Fibroblast of lung (primary cell): ENCODE measurements at regions not wholly inside any gene's neighbourhood (a gene's known extent, or its start where the extent isn't known, plus 50 kb on each side); places are given as distances from the start of the nearest gene placed in this dataset.

Experiments used
- DNase-seq, 2 donors: peaks; one replicate each; pipeline versions ENCODE4 v3.0.0 to v3.0.0-alpha.2; 2010; ENCODE audit warnings: low read depth in 2 of 2
- H2AFZ ChIP-seq: 2 replicates; pipeline ENCODE4 v1.5.1; 2012; ENCODE audit warnings: low read length, control low read depth, inconsistent platforms
- H3K27ac ChIP-seq: 2 replicates; pipeline ENCODE4 v1.5.1; 2011; ENCODE audit warnings: low read length, control low read depth; ENCODE audit not compliant: insufficient read depth
- H3K27me3 ChIP-seq: 2 replicates; pipeline ENCODE4 v1.5.1; 2011; ENCODE audit warnings: mild to moderate bottlenecking, low read length; ENCODE audit not compliant: control insufficient read depth, insufficient read depth
- H3K36me3 ChIP-seq: 2 replicates; pipeline ENCODE4 v1.5.1; 2011; ENCODE audit warnings: low read length; ENCODE audit not compliant: control insufficient read depth, insufficient read depth
- H3K4me1 ChIP-seq: 2 replicates; pipeline ENCODE4 v1.5.1; 2011; ENCODE audit warnings: low read length; ENCODE audit not compliant: control insufficient read depth, insufficient read depth; ENCODE audit errors: extremely low read depth
- H3K4me2 ChIP-seq: 2 replicates; pipeline ENCODE4 v1.5.1; 2011; ENCODE audit warnings: low read length, control low read depth; ENCODE audit not compliant: insufficient read depth; ENCODE audit errors: extremely low read depth
- H3K4me3 ChIP-seq, 4 experiments: fragments of 200-600 bp in 1 of 4; sonication (generic) in 1 of 4; replicated peaks in 1 of 4; 2 replicates each; pipeline ENCODE4 v1.5.1; 2011 to 2016; ENCODE audit warnings: low read length in 4 of 4, low read depth in 3 of 4, mild to moderate bottlenecking in 3 of 4, control low read depth in 2 of 4, inconsistent platforms in 1 of 4, mixed read lengths in 1 of 4; ENCODE audit not compliant: insufficient read depth in 1 of 4; ENCODE audit errors: control extremely low read depth in 1 of 4
- H3K79me2 ChIP-seq: 2 replicates; pipeline ENCODE4 v1.5.1; 2012; ENCODE audit warnings: mild to moderate bottlenecking, low read length, inconsistent platforms; ENCODE audit not compliant: control insufficient read depth, insufficient read depth
- H3K9ac ChIP-seq: 2 replicates; pipeline ENCODE4 v1.5.1; 2011; ENCODE audit warnings: mild to moderate bottlenecking, low read length, control low read depth; ENCODE audit not compliant: insufficient read depth
- H3K9me3 ChIP-seq: 2 replicates; pipeline ENCODE4 v1.5.1; 2012; ENCODE audit warnings: low read depth, low read length; ENCODE audit not compliant: control insufficient read depth, insufficient read depth
- H4K20me1 ChIP-seq: 2 replicates; pipeline ENCODE4 v1.5.1; 2011; ENCODE audit warnings: low read length; ENCODE audit not compliant: control insufficient read depth, insufficient read depth; ENCODE audit errors: extremely low read depth
- EZH2 ChIP-seq: IDR thresholded peaks from 2 replicates; pipeline ENCODE4 v1.5.1; 2012; ENCODE audit warnings: low read length, control low read depth, mild to moderate bottlenecking; ENCODE audit errors: missing control alignments
- TF ChIP-seq, protein P1 (sequence below), 2 donors: IDR thresholded peaks in 1 of 2; conservative IDR thresholded peaks in 1 of 2; 1 replicate in 1 of 2; 2 replicates in 1 of 2; pipeline ENCODE4 v1.5.1; 2011 to 2012; ENCODE audit warnings: low read length in 2 of 2, control low read depth in 1 of 2, inconsistent platforms in 1 of 2, low read depth in 1 of 2, mild to moderate bottlenecking in 1 of 2

- H3K4me3 ChIP-seq = no peak overlapping the region
- H3K79me2 ChIP-seq = no peaks in the 10 kb centered on the region
- TF ChIP-seq EZH2 = no peak
- TF ChIP-seq, protein P1, sequence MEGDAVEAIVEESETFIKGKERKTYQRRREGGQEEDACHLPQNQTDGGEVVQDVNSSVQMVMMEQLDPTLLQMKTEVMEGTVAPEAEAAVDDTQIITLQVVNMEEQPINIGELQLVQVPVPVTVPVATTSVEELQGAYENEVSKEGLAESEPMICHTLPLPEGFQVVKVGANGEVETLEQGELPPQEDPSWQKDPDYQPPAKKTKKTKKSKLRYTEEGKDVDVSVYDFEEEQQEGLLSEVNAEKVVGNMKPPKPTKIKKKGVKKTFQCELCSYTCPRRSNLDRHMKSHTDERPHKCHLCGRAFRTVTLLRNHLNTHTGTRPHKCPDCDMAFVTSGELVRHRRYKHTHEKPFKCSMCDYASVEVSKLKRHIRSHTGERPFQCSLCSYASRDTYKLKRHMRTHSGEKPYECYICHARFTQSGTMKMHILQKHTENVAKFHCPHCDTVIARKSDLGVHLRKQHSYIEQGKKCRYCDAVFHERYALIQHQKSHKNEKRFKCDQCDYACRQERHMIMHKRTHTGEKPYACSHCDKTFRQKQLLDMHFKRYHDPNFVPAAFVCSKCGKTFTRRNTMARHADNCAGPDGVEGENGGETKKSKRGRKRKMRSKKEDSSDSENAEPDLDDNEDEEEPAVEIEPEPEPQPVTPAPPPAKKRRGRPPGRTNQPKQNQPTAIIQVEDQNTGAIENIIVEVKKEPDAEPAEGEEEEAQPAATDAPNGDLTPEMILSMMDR (conservative IDR thresholded peaks at IDR 0.05 in 1 of 2, IDR thresholded peaks at IDR 0.05 in 1 of 2; ENCODE audit: low read depth in 1 of 2, low read length in 2 of 2) = no peak
- no peak overlapping the region for H3K4me2 ChIP-seq
- DNase-seq = no peak
- H3K27me3 ChIP-seq = no peaks in the 10 kb centered on the region
- H2AFZ ChIP-seq = no peak overlapping the region
- no peaks in the 10 kb centered on the region for H3K36me3 ChIP-seq
- no peaks in the 10 kb centered on the region for H4K20me1 ChIP-seq
- H3K9me3 ChIP-seq = no peaks in the 10 kb centered on the region
- H3K4me1 ChIP-seq = no peaks in the 10 kb centered on the region
- no peak overlapping the region for H3K9ac ChIP-seq
- H3K27ac ChIP-seq = no peak overlapping the region
Measured at GRCh38 chr4:100588076-100588475, 70.3 kb upstream of the EMCN start.

GRCh38 chr4:100582146-100582545 lies 64.3 kb upstream of the EMCN start:
- H3K4me3 ChIP-seq = no peak overlapping the region
- no peak overlapping the region for H3K27ac ChIP-seq
- H4K20me1 ChIP-seq = no peaks in the 10 kb centered on the region
- H3K9ac ChIP-seq = no peak overlapping the region
- DNase-seq = no peak
- H3K4me1 ChIP-seq = no peaks in the 10 kb centered on the region
- H2AFZ ChIP-seq = no peak overlapping the region
- no peaks in the 10 kb centered on the region for H3K9me3 ChIP-seq
- no peaks in the 10 kb centered on the region for H3K79me2 ChIP-seq
- no peak for TF ChIP-seq EZH2
- TF ChIP-seq, protein P1 (conservative IDR thresholded peaks at IDR 0.05 in 1 of 2, IDR thresholded peaks at IDR 0.05 in 1 of 2; ENCODE audit: low read depth in 1 of 2, low read length in 2 of 2) = no peak
- no peak overlapping the region for H3K4me2 ChIP-seq
- no peaks in the 10 kb centered on the region for H3K27me3 ChIP-seq
- H3K36me3 ChIP-seq = no peaks in the 10 kb centered on the region

DNA sequence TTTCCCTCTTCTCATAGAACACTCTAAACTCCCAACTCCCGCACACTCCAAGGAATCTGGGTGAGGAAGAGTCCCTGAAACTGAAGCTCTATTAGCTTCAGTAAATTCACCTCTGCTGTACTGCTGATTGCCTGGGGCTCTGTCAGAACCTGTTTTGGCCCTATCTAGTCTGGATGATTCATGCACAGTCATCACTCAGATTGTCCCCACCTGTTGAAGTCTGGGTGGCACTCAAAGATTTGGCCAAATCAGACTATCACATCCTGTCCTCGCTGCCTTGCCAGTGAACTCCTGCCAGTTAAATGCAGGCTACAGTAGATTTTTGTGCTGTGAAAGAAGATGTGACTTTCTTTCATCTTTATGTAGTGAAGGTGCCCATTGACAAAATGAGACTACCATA lies 63.5 kb upstream of the EMCN start:
- no peak overlapping the region for H3K9ac ChIP-seq
- H2AFZ ChIP-seq = no peak overlapping the region
- no peak overlapping the region for H3K27ac ChIP-seq
- H3K4me3 ChIP-seq = no peak overlapping the region
- H3K9me3 ChIP-seq = no peaks in the 10 kb centered on the region
- H3K4me1 ChIP-seq = no peaks in the 10 kb centered on the region
- TF ChIP-seq, protein P1 (conservative IDR thresholded peaks at IDR 0.05 in 1 of 2, IDR thresholded peaks at IDR 0.05 in 1 of 2; ENCODE audit: low read depth in 1 of 2, low read length in 2 of 2) = no peak
- TF ChIP-seq EZH2 = no peak
- no peaks in the 10 kb centered on the region for H4K20me1 ChIP-seq
- H3K27me3 ChIP-seq = no peaks in the 10 kb centered on the region
- H3K36me3 ChIP-seq = no peaks in the 10 kb centered on the region
- DNase-seq = no peak
- H3K4me2 ChIP-seq = no peak overlapping the region
- no peaks in the 10 kb centered on the region for H3K79me2 ChIP-seq
